Stimulated activated CD8-positive, alpha-beta memory T cell treated with anti-CD3 and anti-CD28 coated beads, Interleukin-15, amount 100 ng/mL, for 1 hour (primary cell): ENCODE measurements at regions not wholly inside any gene's neighbourhood (a gene's known extent, or its start where the extent isn't known, plus 50 kb on each side); places are given as distances from the start of the nearest gene placed in this dataset.

Experiments
- DNase-seq: peaks from one replicate; pipeline ENCODE4 v3.0.0-alpha.2; 2020; ENCODE audit warnings: low read depth

DNA sequence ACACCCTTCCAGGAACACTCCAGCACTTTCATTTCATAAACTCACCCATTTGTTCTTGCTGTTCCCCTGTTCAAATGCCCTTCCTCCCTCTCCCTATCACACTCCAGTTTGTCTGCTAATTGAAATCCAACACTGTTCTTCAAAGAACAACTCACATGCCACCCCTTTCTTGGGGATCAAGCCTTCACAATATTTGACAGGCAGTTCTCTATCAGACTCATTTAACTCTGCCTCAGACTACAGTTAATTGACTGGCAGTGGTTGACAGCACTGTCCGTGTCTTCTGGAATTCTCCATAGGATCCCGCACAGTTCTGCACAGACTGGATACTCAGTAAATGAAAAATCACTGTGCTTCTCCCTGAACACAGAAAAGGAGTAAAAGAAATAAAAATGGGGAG lies 87.8 kb downstream of the PMP22 start:
- no peak for DNase-seq

DNA sequence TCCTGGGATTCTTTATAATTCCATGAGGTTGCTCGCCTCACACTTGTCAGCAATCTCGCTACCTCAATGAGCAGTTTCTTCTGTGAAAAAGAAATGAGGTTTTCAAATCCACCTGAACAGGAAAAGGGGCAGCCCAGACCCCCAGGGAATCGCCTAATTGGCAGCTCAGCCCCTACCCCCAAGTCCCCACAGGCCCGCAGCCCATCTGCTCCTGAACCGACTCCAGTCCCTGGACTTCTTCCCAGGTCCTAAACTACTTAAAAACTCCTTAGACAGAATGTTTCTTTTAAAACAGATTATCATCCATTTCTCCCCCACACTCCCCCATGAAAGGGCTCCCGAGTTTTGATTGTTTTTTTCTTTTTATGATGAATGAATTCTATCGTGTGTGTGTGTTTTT lies 89.8 kb downstream of the PMP22 start:
- no peak for DNase-seq

DNA sequence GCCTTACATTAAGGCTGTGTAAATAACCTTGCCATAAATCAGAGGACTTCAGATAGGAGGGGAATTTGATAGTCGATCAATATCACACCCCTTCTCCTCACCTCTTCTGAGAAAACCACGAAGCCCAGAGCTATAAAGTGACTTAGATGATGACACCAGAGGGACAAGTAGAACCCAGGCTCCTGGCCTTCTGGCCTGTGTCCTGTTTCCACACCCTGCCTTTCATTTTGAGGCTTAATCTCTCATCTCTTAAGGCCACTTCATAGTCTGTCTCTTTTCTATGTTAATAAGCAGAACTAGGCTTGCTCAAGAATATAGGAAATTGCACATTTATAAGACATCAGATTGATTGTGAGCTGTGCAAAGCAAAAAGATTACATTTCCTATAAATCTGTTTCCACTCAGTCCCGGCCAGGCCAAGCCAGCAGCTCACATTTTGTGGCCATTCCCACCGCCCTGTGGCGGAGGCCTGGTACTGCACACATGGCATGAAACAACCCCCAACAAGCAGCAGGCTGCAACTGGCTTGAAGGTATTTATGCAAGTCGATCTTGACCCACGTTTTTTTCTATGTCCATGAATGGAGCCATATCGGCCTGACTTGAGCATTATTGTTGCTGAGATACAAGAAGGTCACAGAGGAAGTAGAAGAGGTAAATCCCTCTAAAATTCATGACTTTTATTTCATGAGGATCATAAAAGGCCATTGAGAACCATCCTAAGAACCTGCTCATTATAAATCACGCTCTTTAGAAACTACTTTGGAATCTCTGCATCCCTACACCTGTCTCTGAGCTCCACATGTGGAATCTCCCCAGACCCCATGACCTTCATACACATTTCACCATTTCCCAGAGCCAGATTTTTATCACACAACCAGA lies 93.7 kb downstream of the PMP22 start:
- no peak for DNase-seq

DNA sequence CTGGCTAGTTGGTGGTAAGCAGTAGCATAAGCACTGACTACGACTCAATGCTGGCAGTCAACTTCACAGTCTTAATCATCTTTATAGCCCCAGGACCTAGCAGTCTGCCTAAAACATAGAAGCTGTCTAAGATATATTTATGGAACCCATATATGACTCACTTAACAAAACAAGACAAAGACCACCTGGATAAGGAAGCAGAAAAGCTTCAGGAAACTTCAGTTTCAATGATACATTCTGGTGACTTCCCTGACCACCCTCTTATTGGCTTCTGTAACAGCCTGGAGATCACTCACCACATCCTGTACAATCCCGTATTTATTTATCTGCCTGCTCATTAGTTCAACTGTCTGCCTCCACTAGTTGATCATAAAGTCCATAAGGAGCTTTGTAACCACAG lies 95.5 kb downstream of the PMP22 start:
- no peak for DNase-seq

DNA sequence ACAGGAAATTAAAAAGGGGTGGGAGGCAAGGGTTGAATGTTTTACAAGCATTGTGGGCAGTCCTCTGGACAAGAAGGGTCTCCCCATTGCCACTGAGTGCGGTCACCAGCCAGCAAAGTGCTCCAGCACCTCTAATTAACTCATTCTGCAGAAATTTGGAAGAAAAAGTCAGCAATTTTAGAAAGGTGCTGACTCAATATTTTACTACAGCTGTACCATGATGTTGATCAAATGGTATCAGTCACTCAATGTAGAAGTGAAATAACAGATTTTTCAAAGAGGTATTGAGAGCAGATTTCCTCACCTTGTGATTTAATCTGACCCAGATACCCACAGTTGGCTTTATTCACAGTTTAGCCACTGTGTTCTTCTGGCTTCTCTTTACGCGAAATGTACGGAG lies 96.7 kb downstream of the PMP22 start:
- no peak for DNase-seq

DNA sequence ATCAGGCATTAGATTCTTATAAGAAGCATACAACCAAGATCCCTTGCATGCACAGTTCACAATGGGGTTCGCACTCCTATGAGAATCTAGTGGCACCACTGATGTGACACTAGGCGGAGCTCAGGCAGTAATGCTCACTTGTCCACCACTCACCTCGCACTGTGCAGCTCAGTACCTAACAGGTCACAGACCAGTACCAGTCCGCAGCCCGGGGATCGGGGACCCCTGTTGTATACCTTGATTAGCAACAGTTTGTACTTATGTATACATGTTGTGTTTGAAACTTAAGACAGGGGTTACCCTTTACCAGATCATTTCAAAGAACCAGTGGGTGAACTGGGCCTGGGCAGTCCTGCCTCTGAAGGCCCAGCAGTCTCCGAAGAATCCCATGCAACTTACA lies 103.7 kb downstream of the PMP22 start:
- no peak for DNase-seq

DNA sequence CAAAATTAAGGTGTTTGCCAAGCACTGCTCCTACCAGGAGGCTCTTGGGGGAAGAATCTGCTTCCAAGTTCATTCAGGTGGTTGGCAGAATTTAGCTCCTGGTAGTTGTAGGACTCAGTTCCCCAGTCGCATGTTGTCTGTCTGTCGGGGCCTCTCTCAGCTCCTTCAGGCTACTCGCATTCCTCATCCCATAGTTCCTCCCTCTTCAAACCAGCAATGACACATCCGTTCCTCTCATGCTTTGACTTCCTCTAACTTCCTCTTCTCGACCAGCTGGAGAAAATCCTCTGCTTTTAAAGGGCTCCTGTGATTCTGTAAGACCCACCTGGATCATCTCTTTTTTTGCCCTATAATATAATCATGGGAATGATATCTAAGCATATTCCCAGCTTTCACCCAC lies 108.1 kb downstream of the PMP22 start:
- DNase-seq, result no peak

DNA sequence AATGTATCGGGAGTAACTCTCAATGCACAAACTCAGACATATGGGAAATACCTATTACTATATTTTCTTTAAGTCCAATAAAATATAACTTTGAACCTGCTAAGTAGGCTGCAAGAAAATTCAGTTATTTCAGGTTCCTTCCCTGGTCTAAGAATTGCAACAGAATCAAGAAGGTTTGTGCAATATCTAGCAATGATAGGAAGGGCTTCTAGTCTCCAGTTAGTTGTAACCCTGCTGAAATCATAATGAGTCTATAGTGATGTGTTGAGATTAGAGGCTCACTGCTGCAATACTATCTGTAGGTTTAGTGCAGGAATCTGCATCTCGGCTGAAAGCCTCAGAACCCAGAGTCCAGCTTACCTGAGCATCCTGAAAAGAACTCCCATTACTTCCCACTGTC lies 110.5 kb downstream of the PMP22 start:
- no peak for DNase-seq

DNA sequence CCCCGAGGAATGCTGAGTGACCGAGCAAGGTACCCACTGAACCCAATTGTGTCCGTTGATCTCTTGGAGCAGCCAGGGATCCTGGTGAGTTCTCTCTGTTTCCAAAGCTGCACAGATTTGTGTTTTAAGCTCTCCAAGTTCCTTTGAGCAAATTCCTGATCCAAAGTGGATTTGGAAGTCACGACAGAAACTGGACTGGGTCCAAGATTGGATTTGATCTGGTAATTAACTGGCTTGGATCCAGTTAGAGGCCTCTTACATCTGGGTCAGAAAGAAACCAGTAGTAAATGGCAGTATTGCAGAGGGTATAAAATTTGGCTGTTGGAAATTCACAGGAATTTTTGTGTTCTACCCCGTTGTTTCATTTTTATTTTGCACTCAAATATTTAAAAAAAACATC lies 119.5 kb downstream of the PMP22 start:
- no peak for DNase-seq

DNA sequence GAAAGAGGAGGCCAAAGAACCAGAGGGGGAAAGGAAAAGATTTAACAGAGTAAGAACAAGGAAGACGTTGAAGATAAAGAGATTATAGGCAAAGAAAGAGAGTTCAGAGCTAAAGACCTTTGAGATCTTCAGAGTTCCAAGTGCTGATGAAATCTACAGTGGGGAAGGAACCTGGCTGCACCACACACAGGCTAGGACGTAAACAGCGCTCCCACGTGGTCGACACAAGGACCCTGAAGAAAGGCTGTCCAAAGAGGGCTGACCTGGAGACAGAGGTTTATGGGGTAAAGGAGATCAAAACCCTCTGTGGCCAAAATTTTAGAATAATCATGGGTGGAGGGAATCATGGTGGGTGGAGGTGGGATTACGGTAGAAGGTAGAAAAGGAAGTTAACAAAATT lies 121.6 kb downstream of the PMP22 start:
- DNase-seq, result no peak

DNA sequence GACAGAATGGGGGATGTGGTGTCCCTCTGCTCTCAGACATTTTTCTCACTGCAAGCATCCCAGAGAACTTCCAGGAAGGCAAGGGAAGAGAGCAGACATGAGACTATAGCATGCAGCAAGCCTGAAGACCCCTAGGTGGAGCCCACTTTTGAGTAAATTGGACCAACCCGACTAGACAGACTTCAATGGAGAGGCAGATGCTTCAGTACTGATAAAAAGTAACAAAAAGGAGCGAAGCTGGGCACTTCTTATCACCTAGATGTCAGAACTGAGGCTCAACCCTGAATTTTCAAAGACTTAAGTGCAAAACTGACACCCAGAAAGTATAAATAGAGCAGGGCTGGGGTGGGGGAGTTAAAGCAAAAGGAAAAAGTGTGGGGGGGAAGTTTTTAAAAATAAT lies 130.8 kb downstream of the PMP22 start:
- DNase-seq, result no peak

DNA sequence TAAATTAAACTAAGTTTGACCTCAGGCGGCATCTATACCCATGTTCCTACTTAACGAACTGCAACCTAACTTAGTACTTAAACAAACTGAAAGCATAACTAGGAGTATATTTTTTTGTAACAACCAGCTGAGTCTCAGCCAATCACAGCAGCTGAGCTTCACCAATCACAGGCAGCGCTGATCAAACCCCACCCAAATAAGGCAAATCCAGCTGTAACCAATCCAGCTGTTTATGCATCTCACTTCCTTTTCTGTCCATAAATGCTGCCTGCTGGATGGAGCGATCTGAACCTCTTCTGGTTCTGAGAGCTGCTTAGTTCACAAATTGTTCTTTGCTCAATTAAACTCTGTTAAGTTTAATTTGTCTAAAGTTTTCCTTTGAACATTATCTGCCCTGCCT lies 131.3 kb downstream of the PMP22 start:
- no peak for DNase-seq

DNA sequence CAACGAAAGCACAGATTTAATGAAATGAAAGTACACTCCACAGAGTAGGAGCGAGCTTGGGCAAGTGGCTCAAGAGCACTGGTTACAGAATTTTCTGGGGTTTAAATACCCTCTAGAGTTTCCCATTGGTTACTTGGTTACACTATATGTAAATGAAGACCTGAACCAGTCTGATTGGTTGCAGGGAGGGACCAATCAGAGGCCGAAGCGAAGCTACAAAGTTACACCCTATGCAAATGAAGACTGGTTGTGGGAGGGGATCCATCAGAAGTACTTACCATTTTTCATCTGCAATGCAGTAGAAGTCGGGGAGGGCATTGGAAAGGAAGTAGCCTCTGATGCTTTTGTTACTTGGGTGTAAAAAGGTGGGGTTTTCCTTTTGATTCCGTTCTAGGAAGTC lies 132.0 kb downstream of the PMP22 start:
- DNase-seq, result no peak

DNA sequence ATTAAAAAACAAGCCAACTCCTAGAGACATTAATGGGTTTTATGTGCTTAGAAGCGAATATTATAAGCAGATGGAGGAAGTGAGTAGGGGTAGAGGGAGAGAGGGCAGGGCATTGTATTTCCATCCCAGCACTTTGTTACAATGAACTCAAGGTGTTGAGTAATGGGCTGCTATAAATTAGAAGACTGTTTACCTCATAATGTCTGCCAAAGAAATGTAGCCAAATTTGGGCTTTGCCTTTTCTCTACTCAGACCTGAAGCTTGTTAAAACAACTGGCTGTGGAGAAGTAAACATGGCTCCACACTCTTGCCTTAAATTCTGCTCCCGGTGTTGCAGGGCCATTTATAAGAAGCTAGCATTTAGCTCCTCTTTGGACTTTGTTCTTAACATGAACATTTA lies 134.7 kb downstream of the PMP22 start:
- no peak for DNase-seq

DNA sequence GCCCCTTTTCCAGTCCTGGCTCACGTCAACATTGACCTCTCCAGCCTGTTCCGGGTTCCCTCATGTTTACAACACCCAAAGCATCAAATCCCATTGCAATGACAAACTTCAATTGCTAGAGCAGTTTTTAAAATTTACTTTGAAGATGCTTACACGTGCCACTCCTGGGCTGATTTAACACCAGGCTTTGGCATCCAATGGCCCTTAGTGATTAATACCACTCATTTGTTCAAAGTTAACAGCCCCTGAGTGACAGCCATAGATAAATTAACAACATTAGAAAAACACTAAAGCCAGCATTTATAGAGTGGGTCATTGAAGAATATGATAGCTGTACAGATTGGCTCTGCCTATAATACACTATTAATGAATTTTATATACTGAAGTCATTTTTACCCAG lies 135.1 kb downstream of the PMP22 start:
- no peak for DNase-seq

DNA sequence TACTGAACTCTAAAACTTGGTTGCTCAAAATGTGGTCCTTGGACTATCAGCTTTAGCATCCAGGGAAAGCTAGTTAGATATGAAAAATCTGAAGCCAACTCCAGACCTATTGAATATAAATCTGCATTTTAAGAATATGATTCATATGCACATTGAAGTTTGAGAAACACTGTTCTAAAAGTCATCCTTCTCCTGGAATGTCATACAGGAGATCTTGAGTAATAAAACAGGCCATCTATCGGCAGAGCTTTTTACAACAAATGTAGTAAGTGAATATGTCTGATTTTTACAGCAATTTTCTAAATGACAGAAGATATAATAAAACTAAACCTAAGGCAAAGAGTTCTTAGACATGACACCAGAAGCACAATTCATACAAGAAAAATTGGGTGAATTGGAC lies 140.4 kb downstream of the PMP22 start:
- DNase-seq, result no peak

DNA sequence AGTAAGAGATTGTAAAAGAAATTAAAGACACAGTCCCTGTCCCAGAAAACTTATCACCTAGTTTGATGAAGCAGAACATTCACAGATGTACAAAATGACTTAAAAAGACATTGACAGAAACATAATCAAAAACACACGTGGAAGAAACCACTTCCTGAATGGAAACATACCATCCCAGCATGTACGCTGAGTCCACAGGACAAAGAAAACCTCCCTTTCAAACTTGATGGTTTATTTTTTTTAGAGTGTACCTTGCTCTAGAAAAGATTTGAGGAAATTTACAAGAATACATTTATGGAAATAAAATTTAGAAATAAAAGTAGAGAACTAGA lies 140.9 kb downstream of the PMP22 start:
- DNase-seq, result no peak

DNA sequence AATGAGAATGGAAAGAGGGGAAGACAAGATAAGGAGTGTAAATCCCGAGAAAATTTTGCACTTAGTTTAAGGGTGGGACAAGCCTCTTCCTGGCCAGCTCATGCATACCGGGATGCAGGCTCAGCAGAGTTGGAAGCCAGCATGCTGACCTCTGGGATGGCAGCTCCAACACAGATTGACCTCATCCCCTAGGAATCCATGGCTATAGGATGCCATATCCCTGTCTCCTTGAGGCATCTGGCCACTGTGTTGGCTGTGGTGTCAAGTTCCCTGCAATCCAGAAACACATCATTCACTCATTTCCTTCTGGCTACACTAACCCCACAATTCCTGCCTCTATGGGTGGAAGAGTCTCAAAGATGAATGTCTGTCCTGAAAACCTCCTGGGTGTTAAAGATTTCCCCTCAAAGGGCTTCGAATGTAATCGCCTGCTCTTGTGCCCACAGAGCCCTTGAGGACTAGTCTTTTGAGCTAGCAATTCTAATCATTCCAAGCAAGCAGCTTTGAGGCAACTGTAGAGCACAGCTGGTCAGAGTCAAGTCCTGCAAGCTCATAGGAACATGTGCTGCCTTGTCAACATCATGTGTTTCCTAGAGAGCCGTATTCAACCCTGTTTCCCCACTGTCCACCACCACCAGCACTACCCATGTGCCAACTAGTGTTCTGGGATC lies 141.4 kb downstream of the PMP22 start:
- no peak for DNase-seq

DNA sequence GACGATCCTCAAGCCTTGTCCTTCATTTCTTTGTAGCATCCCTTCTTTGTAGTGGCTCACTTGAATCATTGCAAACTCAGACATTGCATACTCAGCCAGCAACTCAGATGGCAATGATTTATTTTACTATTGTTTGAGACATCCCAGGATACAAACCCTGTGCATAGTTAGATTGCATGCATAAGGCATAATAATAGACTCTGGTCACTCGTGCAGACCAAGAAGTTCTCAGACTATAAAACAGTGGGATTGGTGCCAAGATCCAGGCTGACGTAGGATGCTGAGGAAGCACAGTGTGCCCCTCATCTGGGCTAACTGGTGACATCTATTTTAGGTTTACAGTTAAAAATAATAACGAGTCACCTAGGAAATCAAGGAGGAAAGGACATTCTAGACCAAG lies 142.3 kb downstream of the PMP22 start:
- no peak for DNase-seq

DNA sequence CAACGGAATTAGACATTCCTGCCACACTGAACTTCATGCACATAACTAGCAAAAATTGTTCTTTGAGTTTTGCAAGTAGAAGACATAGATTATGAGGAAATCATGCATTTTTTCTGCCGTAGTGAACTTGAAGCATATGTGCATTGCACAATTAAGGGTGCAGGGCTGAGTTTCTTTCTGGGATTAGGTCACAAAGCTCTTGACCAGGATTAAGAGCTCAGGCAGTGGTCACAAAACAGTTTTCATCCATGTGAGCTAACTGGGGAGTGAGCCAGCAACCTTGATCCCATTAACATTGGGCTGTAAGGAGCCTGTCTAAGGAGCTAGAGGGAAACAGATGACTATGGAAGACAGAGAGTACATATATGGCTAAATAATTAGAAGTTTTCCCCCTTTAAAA lies 143.7 kb downstream of the PMP22 start:
- no peak for DNase-seq

DNA sequence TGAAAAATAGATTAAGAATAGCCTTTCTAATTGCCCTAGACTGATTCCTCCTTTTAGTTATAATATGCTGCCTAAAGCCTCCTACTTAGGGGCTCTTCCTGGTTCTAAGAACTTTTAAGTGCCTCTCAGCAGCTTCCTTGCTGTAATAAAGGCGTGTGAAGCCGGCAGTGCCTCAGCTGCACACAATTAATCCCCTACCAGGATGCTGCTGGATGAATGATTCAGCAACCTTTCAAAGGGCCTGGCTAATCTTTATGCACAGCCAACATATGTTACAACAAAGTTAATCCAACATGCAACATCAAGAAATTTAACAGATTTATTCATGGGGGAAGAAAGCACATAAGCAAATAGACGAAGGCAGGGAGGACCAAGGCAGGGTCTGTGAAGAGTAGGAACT lies 145.2 kb downstream of the PMP22 start:
- DNase-seq, result no peak

DNA sequence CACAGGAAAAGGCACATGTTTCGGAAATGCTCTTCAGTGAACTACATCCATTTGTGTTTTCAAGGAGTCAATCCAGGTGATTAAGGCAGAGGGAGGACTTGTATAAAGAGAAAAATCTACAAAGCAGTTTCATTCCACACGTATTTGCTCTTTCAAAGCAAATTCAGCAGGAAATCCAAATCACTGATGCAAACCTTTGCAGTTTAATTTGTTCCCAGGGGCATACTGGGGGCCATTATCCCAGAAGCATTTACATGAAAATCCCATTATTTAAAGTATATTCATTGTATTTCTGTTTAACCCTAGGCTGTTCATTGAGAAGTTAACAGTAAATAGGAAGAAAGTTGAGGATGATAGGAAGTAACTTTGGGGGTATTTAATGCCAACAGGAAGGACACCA lies 147.9 kb downstream of the PMP22 start:
- no peak for DNase-seq

DNA sequence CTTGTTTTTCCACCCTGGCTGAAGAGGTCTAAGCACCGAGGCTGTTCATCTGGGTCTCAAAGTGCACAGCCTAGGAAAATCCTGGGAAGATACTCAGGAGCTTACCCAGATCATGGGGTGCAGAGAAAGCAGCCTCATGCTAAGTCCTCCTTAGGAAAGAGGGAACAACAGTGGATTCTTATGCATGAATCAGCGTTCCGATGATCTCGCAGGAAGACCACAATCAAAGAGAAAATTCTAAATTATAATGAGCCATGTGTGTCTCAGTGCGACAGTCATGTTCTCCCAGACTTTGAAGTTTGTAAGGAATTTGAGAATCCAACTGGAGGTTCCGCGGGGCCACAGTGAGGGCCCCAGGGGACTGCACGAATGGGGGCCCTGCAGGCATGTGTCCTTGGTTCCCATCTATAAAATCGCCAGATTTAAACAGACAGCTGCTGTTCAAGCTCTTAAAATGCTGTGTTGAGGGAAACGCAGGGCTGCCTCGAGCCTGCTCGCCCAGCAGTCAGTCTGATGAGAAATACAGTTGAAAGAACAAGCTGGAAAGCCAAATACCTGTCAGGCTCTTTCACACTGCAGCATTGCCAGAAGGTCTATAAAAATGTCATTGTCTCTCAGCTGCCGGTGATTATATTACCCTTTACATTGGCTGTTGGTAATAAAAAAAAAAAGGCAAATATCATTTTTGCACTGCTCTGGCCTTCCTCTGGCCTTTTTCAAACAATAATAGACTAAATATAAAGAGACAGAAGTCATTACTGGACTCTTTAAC lies 152.1 kb downstream of the PMP22 start:
- DNase-seq, result no peak
